ENCODE measurements at regions not wholly inside any gene's neighbourhood (a gene's known extent, or its start where the extent isn't known, plus 50 kb on each side); places are given as distances from the start of the nearest gene placed in this dataset.

DNA sequence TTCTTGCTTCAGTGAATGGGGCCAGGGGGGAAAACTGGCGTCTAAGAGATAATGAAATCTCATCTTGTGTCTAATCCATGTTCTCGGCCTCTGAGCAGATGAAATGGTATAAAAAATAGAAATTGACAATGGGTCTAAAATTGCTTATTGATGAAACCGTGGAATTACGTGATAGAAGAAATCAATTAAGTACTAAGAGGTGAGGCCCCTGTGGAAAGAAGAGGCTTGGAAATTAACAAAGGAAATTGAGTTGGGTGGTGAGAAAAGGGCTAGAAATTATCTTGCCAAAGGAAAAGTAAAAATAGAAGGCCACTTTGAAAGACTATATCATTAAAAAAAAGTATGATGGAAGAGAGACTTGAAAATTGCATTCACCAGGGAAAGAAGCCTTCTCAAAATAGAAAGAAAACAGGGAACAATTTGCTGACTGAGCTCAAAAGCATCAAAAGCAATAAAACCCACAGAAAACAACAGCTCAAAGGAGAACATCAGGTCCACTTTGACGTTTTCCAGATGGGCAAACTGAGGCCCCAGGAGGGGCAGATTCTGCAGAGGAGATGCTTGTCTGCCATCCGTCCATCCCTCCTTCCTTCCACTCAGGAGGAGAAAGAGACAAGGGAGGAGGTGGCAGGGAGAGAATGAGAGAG, 226.1 kb upstream of the RTL1 start:
- H3K36me3 ChIP-seq = no peaks in the 10 kb centered on the region
- 53 to 58% methylated on average over 6 of the region's 6 CpGs for WGBS, 2 donors
- ATAC-seq (no peak), DNase-seq (no peak)
- no peaks in the 10 kb centered on the region for H3K9me3 ChIP-seq
- no peaks in the 10 kb centered on the region for H3K4me1 ChIP-seq
- no peak overlapping the region for H3K4me3 ChIP-seq
- no peak overlapping the region for H3K27ac ChIP-seq
- TF ChIP-seq, protein P1, sequence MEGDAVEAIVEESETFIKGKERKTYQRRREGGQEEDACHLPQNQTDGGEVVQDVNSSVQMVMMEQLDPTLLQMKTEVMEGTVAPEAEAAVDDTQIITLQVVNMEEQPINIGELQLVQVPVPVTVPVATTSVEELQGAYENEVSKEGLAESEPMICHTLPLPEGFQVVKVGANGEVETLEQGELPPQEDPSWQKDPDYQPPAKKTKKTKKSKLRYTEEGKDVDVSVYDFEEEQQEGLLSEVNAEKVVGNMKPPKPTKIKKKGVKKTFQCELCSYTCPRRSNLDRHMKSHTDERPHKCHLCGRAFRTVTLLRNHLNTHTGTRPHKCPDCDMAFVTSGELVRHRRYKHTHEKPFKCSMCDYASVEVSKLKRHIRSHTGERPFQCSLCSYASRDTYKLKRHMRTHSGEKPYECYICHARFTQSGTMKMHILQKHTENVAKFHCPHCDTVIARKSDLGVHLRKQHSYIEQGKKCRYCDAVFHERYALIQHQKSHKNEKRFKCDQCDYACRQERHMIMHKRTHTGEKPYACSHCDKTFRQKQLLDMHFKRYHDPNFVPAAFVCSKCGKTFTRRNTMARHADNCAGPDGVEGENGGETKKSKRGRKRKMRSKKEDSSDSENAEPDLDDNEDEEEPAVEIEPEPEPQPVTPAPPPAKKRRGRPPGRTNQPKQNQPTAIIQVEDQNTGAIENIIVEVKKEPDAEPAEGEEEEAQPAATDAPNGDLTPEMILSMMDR (IDR thresholded peaks at IDR 0.05) = no peak
- intact Hi-C loops (cut with DNase I) = no loop called here
- H3K27me3 ChIP-seq = peaks cover 0 to 60% (median 47%) of the 10 kb centered on the region in 7 donors

DNA sequence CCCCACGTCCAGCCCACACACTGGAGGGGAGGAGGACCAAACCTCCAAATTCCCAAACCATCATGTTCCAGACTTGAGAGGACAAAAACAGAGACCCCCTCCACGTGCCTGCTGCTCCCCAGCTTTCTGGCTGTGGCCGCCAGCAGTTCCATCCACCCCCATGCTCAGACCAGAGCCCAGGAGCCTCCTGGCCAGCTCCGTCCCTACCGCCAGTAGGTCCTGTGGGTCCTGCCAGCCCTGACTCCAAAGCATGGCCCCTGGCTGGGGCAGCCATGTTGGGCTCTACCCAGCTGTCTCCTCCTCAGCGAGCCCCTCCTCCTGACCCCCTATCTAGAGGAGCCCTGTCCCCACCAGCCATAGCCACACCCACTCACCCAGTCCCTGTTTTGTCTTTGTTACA, 227.3 kb upstream of the RTL1 start:
- Histone ChIP-seq H3K27ac (no peak overlapping the region), H3K4me3 (no peak overlapping the region), H3K4me1 (no peaks in the 10 kb centered on the region), H3K27me3 (peaks cover 0 to 64% (median 50%) of the 10 kb centered on the region in 7 donors), H3K36me3 (no peaks in the 10 kb centered on the region), H3K9me3 (no peaks in the 10 kb centered on the region)
- intact Hi-C loops (cut with DNase I) = no loop called here
- ATAC-seq (no peak), DNase-seq (no peak)
- TF ChIP-seq, protein P1 (IDR thresholded peaks at IDR 0.05) = no peak
- 60 to 66% methylated on average over 6 of the region's 6 CpGs for WGBS, 2 donors

DNA sequence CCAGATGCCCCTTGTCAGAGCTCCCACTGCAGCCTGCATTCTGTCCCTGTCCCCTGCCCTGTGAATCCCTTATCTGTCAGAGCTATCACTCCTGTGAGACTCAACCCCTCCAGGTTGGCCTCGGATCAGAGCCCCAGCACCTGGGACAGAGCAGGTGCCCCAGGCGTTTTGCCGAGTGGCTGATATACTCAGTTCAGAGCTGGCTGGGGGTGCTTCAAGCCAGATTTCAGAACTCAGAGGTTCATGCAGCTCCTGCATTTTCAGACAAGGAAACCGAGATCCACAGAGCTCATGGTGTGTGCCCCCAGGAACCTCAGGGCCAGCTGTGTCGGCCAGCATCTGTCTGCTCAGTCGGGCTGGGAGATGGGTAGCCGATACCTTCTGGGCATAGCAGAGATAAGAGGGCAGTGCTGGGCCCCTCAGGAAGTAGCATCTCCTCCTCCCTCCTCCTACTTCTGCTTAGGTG, 228.0 kb upstream of the RTL1 start:
- peaks cover 0 to 64% (median 50%) of the 10 kb centered on the region in 7 donors for H3K27me3 ChIP-seq
- intact Hi-C loops (cut with DNase I) = no loop called here
- WGBS, 2 donors = 25 to 39% methylated on average over 7 of the region's 7 CpGs
- no peak overlapping the region for H3K4me3 ChIP-seq
- no peaks in the 10 kb centered on the region for H3K36me3 ChIP-seq
- no peaks in the 10 kb centered on the region for H3K9me3 ChIP-seq
- no peak for ATAC-seq
- TF ChIP-seq, protein P1 (IDR thresholded peaks at IDR 0.05) = no peak
- H3K4me1 ChIP-seq = no peaks in the 10 kb centered on the region
- no peak for DNase-seq
- no peak overlapping the region for H3K27ac ChIP-seq

DNA sequence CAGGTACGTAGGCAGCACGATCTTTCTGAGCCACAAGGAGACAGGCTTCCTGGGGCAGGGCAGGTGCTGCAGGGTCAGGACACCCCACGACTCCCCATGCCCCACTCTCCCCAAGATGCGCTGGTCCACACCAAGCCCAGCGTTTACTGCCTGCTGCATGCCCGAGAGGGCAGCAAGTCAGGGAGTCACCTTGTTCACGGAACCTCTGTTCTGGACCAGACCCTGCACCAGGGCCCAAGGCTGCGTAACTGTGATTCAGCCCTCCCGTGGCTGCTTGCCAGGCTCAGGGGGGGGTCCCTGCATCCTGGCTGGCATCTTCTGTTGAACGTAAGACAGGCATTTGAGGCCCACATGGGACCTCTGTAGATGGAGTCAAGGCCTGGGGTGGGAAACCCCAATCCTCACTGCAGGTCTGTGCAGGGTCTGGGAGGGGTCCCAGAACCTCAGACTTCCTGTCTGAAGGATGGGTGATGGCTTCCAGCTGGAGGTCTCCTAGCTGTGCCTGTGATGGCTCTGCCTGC, 228.6 kb upstream of the RTL1 start:
- H3K9me3 ChIP-seq = no peaks in the 10 kb centered on the region
- intact Hi-C loops (cut with DNase I) = no loop called here
- no peak overlapping the region for H3K4me3 ChIP-seq
- TF ChIP-seq, protein P1 (IDR thresholded peaks at IDR 0.05) = no peak
- H3K4me1 ChIP-seq = no peaks in the 10 kb centered on the region
- DNase-seq (no peak), ATAC-seq (no peak)
- H3K36me3 ChIP-seq = no peaks in the 10 kb centered on the region
- peaks cover 0 to 64% (median 49%) of the 10 kb centered on the region in 7 donors for H3K27me3 ChIP-seq
- 63 to 65% methylated on average over 10 of the region's 10 CpGs for WGBS, 2 donors
- no peak overlapping the region for H3K27ac ChIP-seq
